DOHH2 (cell line): ENCODE measurements at regions not wholly inside any gene's neighbourhood (a gene's known extent, or its start where the extent isn't known, plus 50 kb on each side); places are given as distances from the start of the nearest gene placed in this dataset.

Source experiments
- H3F3A ChIP-seq: fragments of 200-600 bp; sonication (generic), shearing (Covaris generic); 2 replicates; pipeline ENCODE4 v1.6.0; 2016; ENCODE audit warnings: antibody characterized with exemption, mild to moderate bottlenecking; ENCODE audit not compliant: control insufficient read depth, insufficient read depth
- H3K27ac ChIP-seq: fragments of 200-600 bp; sonication (generic); 2 replicates; pipeline ENCODE4 v1.5.1; 2014; ENCODE audit warnings: low read depth, mild to moderate bottlenecking, low read length, moderate library complexity
- H3K27me3 ChIP-seq: fragments of 200-600 bp; sonication (generic); 2 replicates; pipeline ENCODE4 v1.6.1; 2014; ENCODE audit warnings: mild to moderate bottlenecking, low read length, mixed read lengths; ENCODE audit not compliant: control insufficient read depth
- H3K36me3 ChIP-seq: fragments of 200-600 bp; sonication (generic); 2 replicates; pipeline ENCODE4 v1.6.1; 2014; ENCODE audit warnings: mild to moderate bottlenecking, low read length, moderate library complexity, mixed read lengths; ENCODE audit not compliant: control insufficient read depth
- H3K4me1 ChIP-seq: fragments of 200-600 bp; sonication (generic); 2 replicates; pipeline ENCODE4 v1.6.1; 2014; ENCODE audit warnings: mild to moderate bottlenecking, low read length, mixed read lengths; ENCODE audit not compliant: control insufficient read depth
- H3K4me2 ChIP-seq: fragments of 200-600 bp; sonication (generic); 2 replicates; pipeline ENCODE4 v1.6.0; 2014; ENCODE audit warnings: mild to moderate bottlenecking, low read length, moderate library complexity
- H3K4me3 ChIP-seq: fragments of 200-600 bp; sonication (generic); 2 replicates; pipeline ENCODE4 v1.5.1; 2014; ENCODE audit warnings: mild to moderate bottlenecking, low read length, mixed read lengths
- H3K79me2 ChIP-seq: fragments of 200-600 bp; sonication (generic); 2 replicates; pipeline ENCODE4 v1.6.1; 2014; ENCODE audit warnings: mild to moderate bottlenecking, low read length, mixed read lengths; ENCODE audit not compliant: control insufficient read depth
- H3K9me2 ChIP-seq: fragments of 200-600 bp; sonication (generic); replicated peaks from 2 replicates; pipeline ENCODE4 v1.6.1; 2014; ENCODE audit warnings: mild to moderate bottlenecking, low read length, mixed read lengths; ENCODE audit not compliant: control insufficient read depth
- H3K9me3 ChIP-seq: fragments of 200-600 bp; sonication (generic); 2 replicates; pipeline ENCODE4 v1.6.1; 2014; ENCODE audit warnings: antibody characterized with exemption, low read length, mixed read lengths; ENCODE audit not compliant: control insufficient read depth, insufficient read depth
- H4K20me1 ChIP-seq: fragments of 200-600 bp; sonication (generic); 2 replicates; pipeline ENCODE4 v1.6.0; 2014; ENCODE audit warnings: low read depth, mild to moderate bottlenecking, antibody characterized with exemption, low read length, moderate library complexity; ENCODE audit not compliant: control insufficient read depth, insufficient read depth
- CTCF ChIP-seq: fragments of 200-600 bp; sonication (generic); IDR thresholded peaks from one replicate; pipeline ENCODE4 v1.5.1; 2014; ENCODE audit warnings: antibody characterized with exemption, mild to moderate bottlenecking, low read depth, low read length; ENCODE audit not compliant: poor library complexity, severe bottlenecking
- EZH2phosphoT487 ChIP-seq: fragments of 200-600 bp; sonication (generic); IDR thresholded peaks from 2 replicates; pipeline ENCODE4 v1.6.1; 2017; ENCODE audit warnings: borderline replicate concordance, mild to moderate bottlenecking, antibody characterized with exemption, low read length, moderate library complexity, mixed read lengths

GRCh38 chr12:131192951-131193350, 239.2 kb downstream of the ADGRD1 start:
- H3K79me2 ChIP-seq, result no peaks in the 10 kb centered on the region
- H3K9me3 ChIP-seq, result peaks cover 6% of the 10 kb centered on the region; the same call in 1 of the 2 replicates
- H3F3A ChIP-seq, result no peaks in the 10 kb centered on the region
- H4K20me1 ChIP-seq, result no peaks in the 10 kb centered on the region
- no peaks in the 10 kb centered on the region for H3K4me1 ChIP-seq
- TF ChIP-seq CTCF, result no peak
- no peak for TF ChIP-seq EZH2phosphoT487
- no peak overlapping the region for H3K4me2 ChIP-seq
- H3K27ac ChIP-seq, result no peak overlapping the region
- peaks cover 10% of the 10 kb centered on the region for H3K27me3 ChIP-seq
- no peaks in the 10 kb centered on the region for H3K36me3 ChIP-seq
- H3K4me3 ChIP-seq, result no peak overlapping the region
- H3K9me2 ChIP-seq, result no peaks in the 10 kb centered on the region

- H3K79me2 ChIP-seq, result no peaks in the 10 kb centered on the region
- H3K36me3 ChIP-seq, result no peaks in the 10 kb centered on the region
- no peak overlapping the region for H3K4me3 ChIP-seq
- peaks cover 6% of the 10 kb centered on the region; the same call in 1 of the 2 replicates for H3K9me3 ChIP-seq
- TF ChIP-seq CTCF (no peak), EZH2phosphoT487 (no peak)
- no peaks in the 10 kb centered on the region for H3K9me2 ChIP-seq
- H3K4me2 ChIP-seq, result no peak overlapping the region
- no peaks in the 10 kb centered on the region for H3K4me1 ChIP-seq
- no peak overlapping the region for H3K27ac ChIP-seq
- no peaks in the 10 kb centered on the region for H3F3A ChIP-seq
- peaks cover 10% of the 10 kb centered on the region for H3K27me3 ChIP-seq
- H4K20me1 ChIP-seq, result no peaks in the 10 kb centered on the region
These were observed 240.5 kb downstream of the ADGRD1 start for GRCh38 chr12:131194166-131194565.

- Histone ChIP-seq H3K4me1 (no peaks in the 10 kb centered on the region), H3K4me3 (no peak overlapping the region), H4K20me1 (no peaks in the 10 kb centered on the region), H3F3A (no peaks in the 10 kb centered on the region), H3K27ac (no peak overlapping the region), H3K9me2 (no peaks in the 10 kb centered on the region), H3K9me3 (peaks cover 6% of the 10 kb centered on the region; the same call in 1 of the 2 replicates), H3K27me3 (peaks cover 10% of the 10 kb centered on the region), H3K79me2 (no peaks in the 10 kb centered on the region), H3K4me2 (no peak overlapping the region), H3K36me3 (no peaks in the 10 kb centered on the region)
- TF ChIP-seq EZH2phosphoT487 (no peak), CTCF (no peak)
These were observed 242.1 kb downstream of the ADGRD1 start for GRCh38 chr12:131195796-131196195.
